HEK293T (cell line): ENCODE measurements at regions not wholly inside any gene's neighbourhood (a gene's known extent, or its start where the extent isn't known, plus 50 kb on each side); places are given as distances from the start of the nearest gene placed in this dataset.

ENCODE experiments used
- CTCF ChIA-PET: fragments of 350-600 bp; formaldehyde crosslinking; extraction: SDS; loops from one replicate; lab custom pipeline; 2021; ENCODE audit warnings: antibody characterized with exemption, inconsistent platforms; lab: Yijun Ruan, JAX
- POLR2A ChIA-PET: fragments of 350-600 bp; formaldehyde crosslinking; extraction: SDS; loops from one replicate; lab custom pipeline; 2020; ENCODE audit warnings: antibody characterized with exemption, inconsistent platforms; lab: Yijun Ruan, JAX
- DNase-seq: peaks from one replicate; pipeline ENCODE4 v3.0.0; 2012; ENCODE audit warnings: mixed read lengths; ENCODE audit errors: extremely low spot score
- ARNT ChIP-seq: fragments of 450-650 bp; IDR thresholded peaks from 2 replicates; pipeline ENCODE4 v1.6.1; 2017; ENCODE audit warnings: mild to moderate bottlenecking
- BHLHE40 ChIP-seq: fragments of 450-650 bp; IDR thresholded peaks from 2 replicates; pipeline ENCODE4 v1.6.1; 2016; ENCODE audit warnings: mild to moderate bottlenecking, moderate library complexity, borderline replicate concordance
- CTBP1 ChIP-seq: fragments of 450-650 bp; IDR thresholded peaks from 2 replicates; pipeline ENCODE4 v1.6.1; 2016; ENCODE audit warnings: borderline replicate concordance
- ELF4 ChIP-seq: fragments of 450-650 bp; IDR thresholded peaks from 2 replicates; pipeline ENCODE4 v1.6.1; 2017; ENCODE audit warnings: antibody characterized with exemption
- FOXA1 ChIP-seq: fragments of 450-650 bp; IDR thresholded peaks from 2 replicates; pipeline ENCODE4 v1.6.1; 2016; ENCODE audit warnings: mild to moderate bottlenecking
- FOXK2 ChIP-seq: fragments of 450-650 bp; IDR thresholded peaks from 2 replicates; pipeline ENCODE4 v1.6.1; 2016; ENCODE audit warnings: mild to moderate bottlenecking
- FOXM1 ChIP-seq: fragments of 450-650 bp; IDR thresholded peaks from 2 replicates; pipeline ENCODE4 v1.6.1; 2017; ENCODE audit warnings: mild to moderate bottlenecking, borderline replicate concordance
- HDGF ChIP-seq: fragments of 450-650 bp; IDR thresholded peaks from 2 replicates; pipeline ENCODE4 v1.6.1; 2017; ENCODE audit warnings: antibody characterized with exemption, borderline replicate concordance
- L3MBTL2 ChIP-seq: fragments of 450-650 bp; conservative IDR thresholded peaks from 2 replicates; pipeline ENCODE4 v1.6.1; 2016; ENCODE audit warnings: mild to moderate bottlenecking
- LEF1 ChIP-seq: fragments of 450-650 bp; IDR thresholded peaks from 2 replicates; pipeline ENCODE4 v1.6.1; 2017; ENCODE audit warnings: mild to moderate bottlenecking, borderline replicate concordance
- NFRKB ChIP-seq: fragments of 450-650 bp; IDR thresholded peaks from 2 replicates; pipeline ENCODE4 v1.6.1; 2016; ENCODE audit warnings: mild to moderate bottlenecking, moderate library complexity
- SP1 ChIP-seq: fragments of 450-650 bp; IDR thresholded peaks from 2 replicates; pipeline ENCODE4 v1.6.1; 2017
- SUZ12 ChIP-seq: fragments of 450-650 bp; IDR thresholded peaks from 2 replicates; pipeline ENCODE4 v1.6.1; 2016; ENCODE audit warnings: mild to moderate bottlenecking
- TARDBP ChIP-seq: fragments of 450-650 bp; IDR thresholded peaks from 2 replicates; pipeline ENCODE4 v1.6.1; 2016
- ZNF384 ChIP-seq: fragments of 450-650 bp; IDR thresholded peaks from 2 replicates; pipeline ENCODE4 v1.6.1; 2016
- TF ChIP-seq, protein P1 (sequence below): fragments of 450-650 bp; IDR thresholded peaks from 2 replicates; pipeline ENCODE4 v1.6.1; 2016

DNA sequence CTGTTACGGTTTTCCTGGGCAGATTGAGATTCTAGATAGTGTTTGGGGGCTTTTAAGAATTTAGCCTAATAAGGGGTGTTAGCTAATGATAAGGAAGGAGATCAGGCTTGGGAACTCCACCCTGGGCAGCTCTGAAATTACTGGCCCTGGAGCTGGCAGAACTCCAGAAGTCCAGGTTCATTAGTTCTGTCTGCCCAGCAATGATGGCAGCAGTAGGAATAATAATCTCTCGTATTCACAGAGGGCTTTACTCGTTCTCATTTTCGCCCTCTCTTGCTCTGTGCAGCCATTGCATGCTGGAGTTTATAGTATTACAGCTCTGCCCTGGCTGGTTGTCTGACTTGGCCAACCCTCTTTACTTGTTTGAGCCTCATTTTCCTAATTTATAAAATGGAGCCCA lies 216.0 kb downstream of the HAPSTR1 start:
- POLR2A ChIA-PET, result no interaction called here
- TF ChIP-seq CTBP1 (no peak), BHLHE40 (no peak), L3MBTL2 (no peak), HDGF (no peak), SUZ12 (no peak), FOXA1 (no peak), ELF4 (no peak), NFRKB (no peak), TARDBP (no peak), SP1 (no peak), FOXM1 (no peak), ARNT (no peak)
- TF ChIP-seq, protein P1, sequence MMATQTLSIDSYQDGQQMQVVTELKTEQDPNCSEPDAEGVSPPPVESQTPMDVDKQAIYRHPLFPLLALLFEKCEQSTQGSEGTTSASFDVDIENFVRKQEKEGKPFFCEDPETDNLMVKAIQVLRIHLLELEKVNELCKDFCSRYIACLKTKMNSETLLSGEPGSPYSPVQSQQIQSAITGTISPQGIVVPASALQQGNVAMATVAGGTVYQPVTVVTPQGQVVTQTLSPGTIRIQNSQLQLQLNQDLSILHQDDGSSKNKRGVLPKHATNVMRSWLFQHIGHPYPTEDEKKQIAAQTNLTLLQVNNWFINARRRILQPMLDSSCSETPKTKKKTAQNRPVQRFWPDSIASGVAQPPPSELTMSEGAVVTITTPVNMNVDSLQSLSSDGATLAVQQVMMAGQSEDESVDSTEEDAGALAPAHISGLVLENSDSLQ, result no peak
- DNase-seq, result no peak
- CTCF ChIA-PET, result no interaction called here

DNA sequence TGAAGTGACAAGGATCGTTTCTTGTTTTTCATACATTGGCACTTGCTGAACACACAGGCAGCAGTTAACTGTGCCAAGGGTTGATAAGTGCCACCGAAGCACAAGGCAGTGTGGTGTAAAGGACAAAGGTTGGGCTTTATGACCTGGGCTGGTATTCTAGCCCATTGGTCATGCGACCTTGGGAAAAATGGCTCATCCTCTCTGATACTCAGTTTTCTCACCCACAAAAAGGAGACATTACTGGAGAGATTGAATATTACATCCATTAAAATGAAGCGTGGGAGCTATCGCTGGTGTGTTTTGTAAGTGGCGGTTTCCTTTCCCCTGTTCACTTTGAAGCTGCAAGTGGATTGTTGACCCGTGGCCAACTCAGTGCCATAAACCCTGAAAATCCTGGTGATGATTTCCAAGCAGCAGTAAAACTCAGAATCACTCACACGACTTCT lies 216.9 kb downstream of the HAPSTR1 start:
- TF ChIP-seq NFRKB (no peak), ELF4 (no peak), L3MBTL2 (no peak), FOXK2 (no peak), FOXM1 (no peak), TARDBP (no peak), FOXA1 (no peak), SUZ12 (no peak), CTBP1 (no peak), ARNT (no peak), HDGF (no peak)
- TF ChIP-seq, protein P1, result no peak
- CTCF ChIA-PET, result no interaction called here
- POLR2A ChIA-PET, result no interaction called here
- DNase-seq, result no peak

DNA sequence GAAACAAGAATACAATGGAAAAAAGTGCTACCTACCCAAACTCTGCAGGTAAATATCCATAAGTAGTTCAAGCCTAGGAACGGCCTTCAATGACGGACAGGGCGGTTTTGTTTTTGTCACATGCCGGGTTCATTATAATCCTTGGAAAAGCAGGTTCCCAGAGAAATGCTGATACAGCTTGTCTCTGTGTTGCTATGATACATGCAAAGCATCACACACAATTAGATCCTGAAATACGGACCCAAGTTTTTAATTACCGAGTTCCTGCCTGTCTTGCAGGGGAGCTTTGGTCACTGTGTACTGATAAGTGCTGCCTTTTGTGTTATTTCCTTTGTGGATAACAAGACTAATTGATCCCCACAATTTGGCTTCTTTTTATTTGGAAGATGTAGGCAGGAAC lies 217.4 kb downstream of the HAPSTR1 start:
- ChIA-PET POLR2A (no interaction called here), CTCF (no interaction called here)
- TF ChIP-seq HDGF, result no peak
- no peak for TF ChIP-seq SUZ12
- no peak for TF ChIP-seq TARDBP
- no peak for TF ChIP-seq ZNF384
- TF ChIP-seq FOXA1, result no peak
- no peak for TF ChIP-seq ARNT
- TF ChIP-seq BHLHE40, result no peak
- TF ChIP-seq FOXK2, result no peak
- TF ChIP-seq ELF4, result no peak
- TF ChIP-seq, protein P1, result no peak
- no peak for TF ChIP-seq SP1
- no peak for TF ChIP-seq NFRKB
- TF ChIP-seq L3MBTL2, result no peak
- TF ChIP-seq CTBP1, result no peak
- TF ChIP-seq FOXM1, result no peak
- TF ChIP-seq LEF1, result no peak
- DNase-seq, result no peak

DNA sequence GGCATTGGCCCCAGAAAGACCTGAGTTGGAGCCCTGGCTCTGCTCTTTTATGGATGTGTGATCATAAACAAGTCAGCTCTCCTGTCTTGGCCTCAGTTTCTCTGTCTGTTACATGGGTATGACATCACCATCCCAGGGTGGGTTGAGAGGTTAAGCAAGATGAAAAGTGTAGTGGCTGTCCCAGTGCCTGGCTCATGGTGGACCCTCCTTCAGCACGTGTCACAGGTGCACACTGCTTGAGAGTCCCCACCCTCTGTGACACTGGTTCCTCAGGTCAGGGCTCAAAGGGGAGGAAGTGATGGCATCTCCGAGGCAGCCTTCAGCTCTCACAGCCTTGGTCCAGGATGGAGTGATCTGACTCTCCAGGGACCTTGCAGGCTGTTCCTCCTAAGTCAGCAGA lies 218.4 kb downstream of the HAPSTR1 start:
- no peak for DNase-seq
- POLR2A ChIA-PET, result no interaction called here
- CTCF ChIA-PET, result no interaction called here
- TF ChIP-seq ELF4 (no peak), ARNT (no peak), BHLHE40 (no peak), CTBP1 (no peak), HDGF (no peak), L3MBTL2 (no peak), SP1 (no peak), SUZ12 (no peak), NFRKB (no peak)

DNA sequence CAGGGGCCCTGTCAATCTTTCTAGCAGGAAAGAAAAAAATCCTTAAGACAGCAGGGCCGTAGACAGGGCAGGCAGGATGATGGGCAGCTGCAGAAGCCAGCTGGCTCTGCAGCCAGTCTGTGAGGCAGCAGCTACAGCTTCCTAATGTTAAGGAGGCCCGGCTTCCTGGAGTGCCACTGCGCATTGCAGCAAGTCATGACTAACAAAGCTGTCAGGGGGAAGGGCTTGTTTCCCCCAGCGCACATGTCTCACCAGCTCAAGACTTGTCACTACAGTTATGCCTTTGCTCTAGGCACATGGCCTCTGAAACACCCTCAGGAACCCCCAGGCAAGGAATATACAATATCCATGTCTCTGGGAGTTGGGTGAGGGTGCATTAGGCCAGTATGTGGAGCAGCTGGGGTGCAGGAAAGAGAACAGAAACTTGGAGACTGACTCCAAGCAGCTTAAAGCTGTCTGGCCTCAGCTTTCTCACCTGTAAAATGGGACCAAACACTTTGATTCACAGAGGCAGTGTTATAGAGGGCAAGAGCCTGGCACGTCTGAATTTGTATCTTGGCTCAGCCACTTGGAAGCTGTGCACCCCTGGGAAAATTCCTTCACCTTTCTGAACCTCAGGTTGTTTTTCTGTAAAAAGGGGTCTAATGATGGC lies 220.0 kb downstream of the HAPSTR1 start:
- ChIA-PET POLR2A (no interaction called here), CTCF (interaction anchor here (0.6 to 1.7 kb wide), 2 partner anchors 53 to 97 kb away, joined by 3 to 7 read pairs; no protein-coding TSS in a partner anchor)
- TF ChIP-seq ARNT, result no peak
- no peak for TF ChIP-seq ELF4
- TF ChIP-seq NFRKB, result no peak
- DNase-seq, result no peak

DNA sequence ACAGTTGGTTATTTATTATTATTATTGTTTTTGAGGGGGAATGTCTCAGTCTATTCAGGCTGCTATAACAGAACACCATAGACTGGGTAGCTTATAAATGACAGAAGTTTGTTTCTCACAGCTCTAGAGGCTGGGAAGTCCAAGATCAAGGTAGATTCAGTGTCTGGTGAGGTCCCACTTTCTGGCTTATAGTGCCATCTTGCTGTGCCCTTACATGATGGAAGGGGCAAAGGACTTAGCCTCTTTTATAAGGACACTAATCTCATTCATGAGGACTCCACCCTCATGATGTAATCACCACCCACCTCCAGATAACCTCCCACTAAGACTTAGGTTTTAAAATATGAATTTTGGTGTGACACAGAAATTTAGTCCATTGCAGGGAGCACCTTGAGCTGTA lies 224.6 kb downstream of the HAPSTR1 start:
- POLR2A ChIA-PET, result no interaction called here
- CTCF ChIA-PET, result no interaction called here
- TF ChIP-seq LEF1 (no peak), L3MBTL2 (no peak), FOXA1 (no peak), FOXM1 (no peak), HDGF (no peak), TARDBP (no peak), BHLHE40 (no peak), NFRKB (no peak), CTBP1 (no peak), ELF4 (no peak), ZNF384 (no peak), SP1 (no peak), SUZ12 (no peak), ARNT (no peak), FOXK2 (no peak)
- TF ChIP-seq, protein P1, result no peak
- DNase-seq, result no peak
